GM12891 (cell line): ENCODE measurements at regions not wholly inside any gene's neighbourhood (a gene's known extent, or its start where the extent isn't known, plus 50 kb on each side); places are given as distances from the start of the nearest gene placed in this dataset.

Source experiments
- POLR2A ChIP-seq: IDR thresholded peaks from 2 replicates; pipeline ENCODE4 v1.6.1; 2011; ENCODE audit warnings: low read depth, low read length, control low read depth
- POLR2AphosphoS5 ChIP-seq: IDR thresholded peaks from 2 replicates; pipeline ENCODE4 v1.6.1; 2011; ENCODE audit warnings: low read depth, low read length, control low read depth
- POU2F2 ChIP-seq: IDR thresholded peaks from 2 replicates; pipeline ENCODE4 v1.6.1; 2011; ENCODE audit warnings: low read depth, mild to moderate bottlenecking, control low read depth, low read length, moderate library complexity
- SPI1 ChIP-seq: IDR thresholded peaks from 2 replicates; pipeline ENCODE4 v1.6.1; 2011; ENCODE audit warnings: low read depth, low read length, control low read depth
- TAF1 ChIP-seq: IDR thresholded peaks from 2 replicates; pipeline ENCODE4 v1.6.1; 2011; ENCODE audit warnings: low read depth, low read length, control low read depth

DNA sequence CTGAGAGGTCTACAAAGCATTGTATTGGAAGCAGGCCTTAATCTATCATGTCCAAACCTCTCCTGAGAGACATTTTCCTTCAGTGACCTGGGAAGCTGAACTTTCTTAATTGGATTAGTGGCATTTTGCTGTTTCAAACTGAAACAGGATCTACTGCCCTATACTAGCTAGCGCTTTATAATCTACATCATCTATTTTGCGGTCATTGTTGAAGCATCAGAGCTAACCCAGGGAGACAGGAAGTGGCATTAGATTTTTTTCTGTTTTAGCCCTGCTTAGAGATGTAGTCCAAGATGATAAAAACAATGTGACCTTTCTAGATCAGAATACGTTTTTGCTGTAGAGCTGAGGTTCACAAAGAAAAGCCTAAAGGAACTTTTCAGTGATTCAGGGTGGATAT is 147.4 kb upstream of the AGR3 start:
- TF ChIP-seq POLR2AphosphoS5, result no peak
- TF ChIP-seq POLR2A, result no peak
- no peak for TF ChIP-seq SPI1
- no peak for TF ChIP-seq TAF1
- no peak for TF ChIP-seq POU2F2
